GM18861 (cell line): ENCODE measurements at regions not wholly inside any gene's neighbourhood (a gene's known extent, or its start where the extent isn't known, plus 50 kb on each side); places are given as distances from the start of the nearest gene placed in this dataset.
"Not testable (repeated sequence)": the region's sequence is repeated elsewhere in the genome, so short reads cannot be mapped to it uniquely, and the experiment has no call there.

Experiments used
- ATAC-seq: cut with Tn5 transposase; IDR thresholded peaks from one replicate; pipeline ENCODE4 v1.9.1; 2021; ENCODE audit not compliant: unreplicated experiment

DNA sequence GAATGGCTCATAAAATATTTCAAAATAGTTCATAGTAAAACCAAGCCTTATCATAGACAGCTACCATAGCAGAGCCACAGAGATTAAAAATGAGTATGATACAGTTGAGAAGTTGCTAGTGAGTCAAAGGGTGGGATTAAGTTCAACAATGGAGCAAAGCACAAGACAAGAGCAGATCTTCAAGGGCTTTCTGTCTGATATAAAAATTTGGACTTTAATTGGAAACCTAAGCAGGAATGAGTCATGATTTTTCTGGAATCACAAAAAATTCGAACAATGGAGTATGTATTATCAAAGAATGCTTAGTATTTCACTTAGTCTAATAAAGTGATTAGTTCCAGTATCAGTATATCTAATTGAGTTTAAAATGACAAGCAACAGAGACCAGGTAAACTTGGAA, 487.3 kb upstream of the NETO1 start:
- no peak for ATAC-seq

DNA sequence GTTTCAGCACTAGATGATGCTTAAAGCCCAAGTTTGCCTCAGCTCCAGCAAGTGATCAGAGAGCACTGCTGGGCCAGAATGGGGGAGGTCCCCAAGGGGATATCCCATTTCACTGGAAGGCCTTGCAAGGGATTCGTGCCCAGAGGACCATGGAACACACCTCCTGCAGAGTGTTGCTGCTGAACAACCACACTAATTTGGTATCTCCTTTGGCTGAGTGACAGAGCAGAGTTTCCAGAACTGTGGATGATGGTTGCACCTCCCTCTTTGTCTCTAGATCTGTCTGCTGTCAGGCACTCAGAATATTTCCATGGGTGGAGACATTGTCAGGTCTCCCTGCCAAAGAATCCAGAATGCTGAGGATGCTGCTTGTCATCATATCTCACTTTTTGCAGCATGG, 484.8 kb upstream of the NETO1 start:
- no peak for ATAC-seq

DNA sequence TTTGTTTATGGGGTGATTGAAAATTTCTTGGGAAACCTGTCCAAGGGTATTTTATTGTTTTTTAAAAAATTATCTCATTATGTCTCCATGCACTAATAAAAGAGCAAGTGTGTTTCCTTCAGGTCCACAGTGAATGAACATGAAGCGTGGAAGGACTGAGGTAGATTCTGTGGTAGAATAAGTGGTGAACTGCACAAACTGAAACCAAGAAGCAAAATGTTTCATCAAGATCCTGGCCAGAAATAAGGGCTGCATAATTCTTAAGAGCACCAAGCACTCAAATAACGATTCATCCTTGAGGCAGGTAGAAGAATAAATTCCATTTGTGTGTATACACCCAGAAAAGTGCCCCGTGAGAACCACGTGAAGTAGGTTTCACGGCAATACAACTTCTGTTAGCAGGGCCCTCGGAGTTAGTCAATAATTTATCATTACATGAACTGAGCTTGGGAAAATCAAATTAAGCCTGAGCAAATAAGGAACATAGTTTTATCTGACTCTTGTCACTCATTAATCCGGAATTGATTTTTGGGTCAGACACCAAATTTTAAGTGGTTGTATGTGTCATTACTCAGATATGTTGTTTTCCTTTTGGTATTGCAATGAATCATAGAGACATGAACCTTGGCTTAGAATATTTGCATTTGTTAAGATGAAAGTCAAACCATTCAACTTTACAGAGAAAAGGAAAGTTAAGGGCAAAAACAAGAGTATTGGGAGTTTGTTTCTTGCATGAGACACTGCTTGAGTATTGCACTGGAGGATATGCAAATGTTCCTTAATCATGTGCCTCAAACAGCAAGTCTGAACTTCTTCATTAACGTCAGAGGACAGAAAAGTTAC, 472.6 kb upstream of the NETO1 start:
- no peak for ATAC-seq

DNA sequence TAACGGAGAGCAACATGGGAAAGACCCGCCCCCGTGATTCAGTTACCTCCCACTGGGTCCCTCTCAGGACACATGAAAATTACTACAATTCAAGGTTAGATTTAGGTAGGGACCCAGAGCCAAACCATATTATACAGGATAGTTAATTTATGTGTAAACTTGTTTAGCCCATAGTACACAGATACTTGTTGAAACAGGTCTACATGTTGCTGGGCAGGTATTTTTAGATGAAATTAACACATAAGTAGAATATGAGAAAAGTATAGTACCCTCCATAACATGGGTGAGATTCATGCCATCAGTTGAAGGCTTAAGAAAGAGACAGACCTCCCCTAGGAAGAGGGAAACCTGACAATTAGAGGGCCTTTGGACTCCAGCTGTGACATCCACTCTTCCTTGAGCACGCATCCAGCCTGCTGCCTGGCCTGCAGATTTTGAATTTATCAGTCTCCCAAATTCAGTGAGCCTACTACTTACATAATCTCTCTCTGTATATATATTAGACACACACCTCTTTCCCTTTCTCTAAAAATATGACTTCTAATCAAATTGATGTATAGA, 463.5 kb upstream of the NETO1 start:
- ATAC-seq, result no peak

DNA sequence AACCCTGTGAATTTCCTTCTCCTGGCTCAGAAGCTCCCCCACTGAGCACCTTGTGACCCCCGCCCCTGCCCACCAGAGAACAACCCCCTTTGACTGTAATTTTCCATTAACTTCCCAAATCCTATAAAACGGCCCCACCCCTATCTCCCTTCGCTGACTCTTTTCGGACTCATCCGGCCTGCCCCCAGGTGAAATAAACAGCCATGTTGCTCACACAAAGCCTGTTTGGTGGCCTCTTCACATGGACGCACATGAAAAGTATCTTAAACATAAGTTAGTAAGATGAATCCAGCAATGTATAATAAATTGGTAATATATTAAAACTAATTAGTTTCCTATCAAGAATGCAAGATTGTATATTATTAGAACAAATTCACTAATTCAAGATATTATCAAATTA, 462.3 kb upstream of the NETO1 start:
- ATAC-seq, result not testable (repeated sequence)

DNA sequence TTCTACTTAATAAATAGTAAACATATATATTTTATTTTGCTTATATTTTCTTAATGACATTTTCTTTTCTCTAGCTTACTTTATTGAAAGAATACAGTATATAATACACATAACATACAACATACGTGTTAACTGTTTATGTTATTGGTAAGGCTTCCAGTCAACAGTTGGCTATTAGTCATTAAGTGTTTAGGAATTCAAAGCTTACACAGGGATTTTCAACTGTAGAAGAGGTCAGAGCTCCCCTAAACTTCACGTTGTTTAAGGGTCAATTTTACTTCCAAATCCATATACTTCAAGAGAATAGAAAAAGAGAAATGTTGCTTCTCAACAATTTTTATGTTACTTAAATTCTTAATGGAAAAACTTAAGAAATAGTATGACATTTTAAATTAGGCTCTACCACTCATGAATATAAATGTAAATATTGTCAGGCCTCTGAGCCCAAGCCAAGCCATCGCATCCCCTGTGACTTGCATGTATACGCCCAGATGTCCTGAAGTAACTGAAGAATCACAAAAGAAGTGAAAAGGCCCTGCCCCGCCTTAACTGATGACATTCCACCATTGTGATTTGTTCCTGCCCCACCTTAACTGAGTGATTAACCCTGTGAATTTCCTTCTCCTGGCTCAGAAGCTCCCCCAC, 456.5 kb upstream of the NETO1 start:
- ATAC-seq, result not testable (repeated sequence)

DNA sequence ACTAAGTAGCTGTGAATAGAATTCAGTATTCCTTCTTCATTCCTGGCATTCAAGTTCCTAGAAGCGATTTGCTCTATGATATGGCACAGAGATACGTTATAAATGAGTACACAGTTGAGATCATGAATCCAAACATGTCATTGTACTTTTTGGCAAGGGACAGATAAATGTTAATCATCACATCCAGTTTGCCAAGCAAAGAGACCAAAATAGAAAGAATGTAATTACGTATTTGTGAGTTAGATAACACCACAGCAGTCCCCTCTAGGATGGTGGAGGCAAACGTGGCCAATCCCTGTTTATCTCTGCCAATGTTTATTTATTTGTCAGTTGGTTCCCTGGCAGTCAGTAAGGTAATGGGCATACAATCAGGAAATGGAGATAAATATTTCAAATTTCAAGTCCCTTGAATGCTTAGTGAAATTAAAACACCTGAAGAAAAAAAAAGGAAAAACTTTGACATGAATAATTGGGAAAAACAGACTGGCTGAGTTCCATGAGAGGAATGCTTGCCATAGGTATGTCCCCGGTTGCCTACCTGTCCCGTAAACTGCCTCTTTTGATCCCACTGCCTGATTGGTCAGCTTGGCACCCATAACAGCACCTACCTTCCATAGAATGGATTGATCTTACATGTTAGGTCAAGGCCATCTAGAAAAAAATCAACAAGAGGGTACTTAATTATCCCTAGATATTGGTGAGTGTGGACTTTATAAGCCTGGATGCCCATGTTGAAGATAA, 451.1 kb upstream of the NETO1 start:
- no peak for ATAC-seq

DNA sequence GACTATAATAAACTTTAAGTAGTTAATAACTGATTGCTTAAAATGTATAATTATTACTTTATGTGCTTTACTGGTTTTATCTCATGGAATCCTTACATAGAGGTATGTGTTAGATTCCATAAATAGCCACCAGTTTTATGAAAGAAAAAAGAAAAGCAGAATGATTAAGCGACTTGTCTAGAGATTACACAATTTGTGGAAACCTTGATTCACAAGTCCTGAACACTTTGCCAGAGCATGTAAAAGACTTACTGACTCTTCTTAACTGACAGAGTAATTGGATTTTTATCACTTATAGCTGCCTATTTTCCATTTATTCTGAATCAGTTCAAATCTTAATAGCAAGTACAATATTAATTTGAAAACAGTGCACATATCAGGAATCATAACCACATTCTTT, 448.7 kb upstream of the NETO1 start:
- ATAC-seq, result no peak

DNA sequence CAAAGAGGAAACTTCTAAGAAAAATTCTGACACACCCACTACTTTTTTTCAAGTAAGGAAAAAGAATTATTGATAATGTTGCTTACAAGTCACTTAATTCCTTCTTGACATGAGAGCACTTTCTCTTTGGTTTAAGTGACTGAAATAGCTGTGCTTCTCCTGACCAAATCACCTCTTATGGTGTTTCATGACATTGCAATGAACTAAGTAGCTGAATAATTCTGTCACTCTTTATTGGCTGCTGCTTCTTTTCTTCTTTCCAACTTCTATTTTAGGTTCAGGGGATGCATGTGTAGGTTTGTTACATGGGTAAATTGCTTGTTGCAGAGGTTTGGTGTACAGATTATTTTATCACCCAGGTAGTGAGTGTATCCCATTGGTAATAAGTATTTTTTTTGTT, 447.6 kb upstream of the NETO1 start:
- no peak for ATAC-seq

DNA sequence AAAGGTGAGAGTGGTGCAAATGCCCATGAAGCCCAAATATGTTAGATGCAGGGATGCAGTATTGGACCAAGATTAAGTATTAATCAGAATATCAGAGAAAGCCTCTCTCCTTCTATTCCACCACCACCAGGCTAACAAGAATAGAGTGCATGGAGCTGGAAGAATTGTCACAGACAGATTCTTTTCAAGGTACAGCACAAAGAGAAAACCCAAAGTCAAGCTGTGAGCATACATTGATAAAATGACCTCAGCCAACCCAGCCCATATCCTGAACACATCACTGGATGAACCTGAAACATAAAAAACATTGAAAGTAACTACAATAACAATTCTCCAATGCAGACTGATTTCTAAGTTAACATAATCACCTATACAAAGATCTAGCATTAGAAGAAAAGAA, 445.7 kb upstream of the NETO1 start:
- ATAC-seq, result no peak

DNA sequence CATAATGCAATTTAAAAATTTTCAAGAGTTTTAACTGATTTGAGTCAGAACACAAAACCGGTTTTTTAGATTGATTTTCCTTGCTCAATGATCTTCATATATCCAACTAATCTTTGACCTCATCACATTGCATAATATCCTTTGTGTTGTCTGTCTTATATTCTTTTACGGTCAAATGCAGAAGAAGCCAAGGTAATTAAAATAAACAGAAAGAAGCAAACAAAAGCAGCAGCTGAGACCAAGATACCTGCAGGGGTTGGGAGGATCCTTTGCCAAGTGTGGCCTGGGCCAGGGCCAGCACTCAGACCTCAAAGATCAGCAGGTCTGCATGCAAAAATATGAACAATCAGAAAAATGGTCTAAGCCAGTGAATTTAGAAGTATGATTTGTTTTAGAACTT, 428.9 kb upstream of the NETO1 start:
- no peak for ATAC-seq

DNA sequence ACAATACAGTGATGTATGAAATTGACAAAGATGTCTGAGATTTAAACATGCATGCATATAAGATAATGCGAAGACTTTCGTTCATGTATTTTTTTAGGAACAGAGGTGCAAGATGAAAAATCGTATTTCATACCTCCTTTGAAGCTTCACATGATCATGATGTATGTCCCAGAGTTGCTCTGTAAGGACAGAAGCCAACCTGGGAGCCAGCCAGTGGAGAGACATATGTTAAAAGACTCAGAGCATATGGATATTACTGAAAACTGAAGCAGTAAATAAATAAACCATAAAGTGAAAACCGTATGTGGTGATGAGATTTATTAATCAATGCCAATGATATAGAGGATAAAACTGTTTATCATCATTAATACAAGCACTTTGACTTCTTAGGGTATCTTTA, 424.4 kb upstream of the NETO1 start:
- ATAC-seq, result no peak

DNA sequence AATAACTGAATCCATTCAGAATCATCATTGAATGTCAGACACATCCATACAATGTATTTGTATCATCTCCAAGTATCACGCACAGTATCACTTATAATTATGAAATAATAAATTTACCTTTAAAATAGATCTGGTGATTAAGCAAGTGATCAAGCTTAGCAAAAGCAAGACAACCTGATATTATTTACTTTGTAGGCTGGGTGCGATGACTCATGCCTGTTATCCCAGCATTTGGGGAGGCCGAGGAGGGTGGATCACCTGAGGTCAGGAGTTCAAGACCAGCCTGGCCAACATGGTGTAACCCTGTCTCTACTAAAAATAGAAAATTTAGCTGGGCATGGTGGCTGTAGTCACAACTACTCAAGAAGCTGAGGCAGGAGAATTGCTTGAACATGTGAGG, 421.0 kb upstream of the NETO1 start:
- ATAC-seq, result no peak

DNA sequence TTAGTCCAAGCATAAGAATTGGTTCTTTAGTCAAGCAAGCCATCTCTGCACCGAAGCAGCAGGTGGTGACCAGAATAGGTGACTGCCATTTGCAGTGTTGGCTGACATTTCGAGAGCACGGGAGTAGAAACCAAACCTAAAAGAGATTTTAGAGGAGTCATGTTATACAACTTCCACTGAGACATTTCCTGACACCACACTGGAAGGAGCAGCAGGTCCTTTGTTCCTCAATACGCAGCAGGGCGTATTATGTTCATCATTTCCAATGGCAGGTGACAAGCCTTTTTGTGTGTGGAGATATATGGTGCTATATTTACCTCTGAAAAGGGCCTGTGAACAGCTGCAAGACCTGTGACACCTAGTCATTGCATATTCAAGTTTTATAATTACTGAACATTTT, 418.8 kb upstream of the NETO1 start:
- no peak for ATAC-seq

DNA sequence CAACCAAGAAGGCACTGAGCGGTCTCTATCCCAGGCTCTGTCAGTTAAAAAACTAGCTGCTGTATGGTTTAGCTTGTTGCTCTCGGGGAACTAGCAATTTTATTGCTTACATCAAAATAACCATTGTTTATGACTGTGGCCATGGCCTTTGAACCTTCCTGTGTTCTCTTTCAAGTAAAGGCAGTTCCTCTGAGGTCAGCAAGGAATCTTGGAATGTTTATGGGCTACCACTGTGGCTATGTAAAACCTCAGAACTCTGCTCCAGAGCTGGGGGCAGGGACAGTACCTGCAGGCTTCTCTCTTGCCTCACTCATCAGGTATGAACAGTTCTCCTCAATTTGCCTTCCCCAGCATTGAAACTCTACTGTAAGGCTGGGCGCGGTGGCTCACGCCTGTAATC, 416.0 kb upstream of the NETO1 start:
- no peak for ATAC-seq

DNA sequence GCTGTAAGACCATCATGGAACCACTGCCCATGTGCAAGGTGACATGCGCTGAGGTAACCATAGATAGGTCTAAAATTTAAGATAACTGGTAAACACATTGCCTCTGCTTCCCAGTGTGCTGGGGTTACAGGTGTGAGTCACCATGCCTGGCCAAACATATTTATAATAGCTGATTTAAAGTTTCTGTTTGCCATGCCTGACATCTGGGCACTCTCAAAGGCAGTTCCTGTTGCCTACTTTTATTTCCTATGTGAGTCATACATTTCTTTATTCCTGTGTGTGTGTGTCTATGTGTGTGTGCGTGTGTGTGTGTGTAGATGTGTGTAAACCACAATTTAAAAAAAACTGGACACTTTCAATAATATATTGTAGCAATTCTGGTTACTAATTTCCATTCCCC, 415.2 kb upstream of the NETO1 start:
- no peak for ATAC-seq

DNA sequence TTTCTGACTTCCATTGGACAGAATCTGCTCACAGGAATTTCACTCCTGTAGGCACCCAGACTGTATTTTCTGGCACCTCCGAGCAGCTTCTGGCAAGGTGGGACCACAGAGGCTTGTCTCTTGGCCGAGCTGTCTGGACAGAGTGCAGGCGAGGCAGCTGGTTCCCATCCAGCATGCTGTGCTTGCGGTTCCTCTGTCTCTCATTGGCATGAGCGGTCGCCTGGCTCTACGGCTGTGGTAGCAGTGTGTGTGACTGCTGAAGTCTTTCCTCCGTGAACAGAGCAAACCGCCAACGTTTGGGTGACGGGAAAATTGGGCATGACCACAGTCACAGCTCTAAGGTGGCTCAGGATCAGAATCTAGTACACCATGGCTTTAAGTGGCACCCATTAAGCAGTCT, 411.7 kb upstream of the NETO1 start:
- ATAC-seq, result no peak

DNA sequence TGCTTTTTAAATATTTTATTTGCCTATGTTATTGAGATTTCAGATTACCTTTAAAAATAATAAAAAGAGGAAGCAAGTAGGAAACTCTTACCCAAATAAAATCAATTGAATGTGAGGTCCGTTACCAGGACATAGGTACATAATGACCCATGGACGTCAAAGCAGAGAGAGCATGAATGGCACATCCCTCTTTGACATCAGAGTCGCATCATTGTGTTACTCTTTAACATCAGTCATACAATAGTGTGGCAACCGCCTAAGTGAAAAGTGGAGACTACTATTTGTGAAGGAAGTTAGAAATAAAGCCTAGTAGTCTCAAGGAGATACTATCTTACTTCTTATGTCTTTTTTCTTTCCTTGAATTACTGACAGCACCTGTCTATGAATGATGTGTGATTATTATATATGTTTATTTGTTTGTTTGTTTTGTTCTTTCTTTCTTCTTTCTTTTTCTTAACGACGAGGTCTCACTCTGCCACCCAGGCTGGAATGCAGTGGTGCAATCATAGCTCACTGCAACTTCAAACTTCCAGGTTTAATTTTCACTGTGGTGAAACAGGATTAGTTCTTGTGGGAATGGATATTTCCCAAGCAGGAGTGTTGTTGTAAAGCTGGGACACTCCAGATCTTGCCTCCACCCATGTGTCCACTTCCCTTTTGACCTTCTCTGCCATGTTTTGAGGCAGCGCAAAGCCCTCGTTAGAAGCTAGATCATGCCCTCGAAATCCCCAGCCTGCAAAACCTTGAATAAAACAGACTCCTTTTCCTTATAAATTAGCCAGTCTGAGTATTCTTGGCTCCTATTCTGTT, 407.2 kb upstream of the NETO1 start:
- no peak for ATAC-seq

DNA sequence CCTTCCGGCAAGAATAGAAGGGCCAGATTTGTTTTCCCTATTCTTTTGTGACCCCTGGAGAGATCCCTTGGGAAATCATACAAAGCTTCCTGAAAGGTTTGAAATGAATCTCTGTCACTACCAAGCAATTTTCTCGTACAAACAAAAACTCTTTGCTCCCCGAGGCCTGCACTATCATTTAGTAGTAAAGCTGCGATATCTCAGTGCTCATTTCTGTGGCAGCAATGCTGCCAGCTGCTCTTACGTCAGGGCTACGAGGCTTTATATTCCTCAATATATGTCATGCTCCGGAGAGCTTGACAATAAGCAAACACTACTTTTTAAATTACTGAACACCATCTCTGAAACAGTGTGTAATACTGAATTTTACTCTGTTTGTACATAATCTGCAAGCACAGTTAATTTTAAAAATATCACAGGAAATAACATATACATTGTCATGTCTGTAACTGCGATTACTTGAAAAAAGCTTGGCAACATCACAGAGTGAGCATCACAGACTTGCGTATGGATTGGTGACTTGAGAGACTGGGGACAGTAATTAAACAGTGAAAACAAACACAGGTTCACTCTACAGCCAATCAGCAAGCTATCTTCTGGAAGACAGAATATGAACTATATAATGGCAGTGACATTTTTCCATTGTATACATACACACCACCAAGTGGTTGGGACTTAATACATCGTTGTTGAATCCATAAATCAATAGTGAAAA, 403.3 kb upstream of the NETO1 start:
- ATAC-seq, result no peak

DNA sequence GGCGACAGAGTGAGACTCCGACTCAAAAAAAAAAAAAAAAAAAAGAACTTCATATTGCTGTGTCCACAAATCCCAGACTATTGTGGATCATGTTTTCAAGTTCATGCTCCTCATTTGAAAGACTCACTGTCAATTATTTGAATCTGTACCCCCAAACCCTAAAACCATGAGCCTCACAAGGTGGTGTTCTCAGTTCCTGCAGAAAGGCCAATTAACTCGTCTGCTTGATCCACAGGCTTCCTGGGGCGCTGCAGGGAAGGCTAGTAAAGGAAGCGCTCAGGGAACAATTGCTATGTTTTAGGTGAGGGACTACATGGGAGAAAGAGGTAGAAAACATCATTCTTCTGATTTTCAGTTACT, 396.8 kb upstream of the NETO1 start:
- ATAC-seq, result no peak
